H1 (cell line): ENCODE measurements at regions not wholly inside any gene's neighbourhood (a gene's known extent, or its start where the extent isn't known, plus 50 kb on each side); places are given as distances from the start of the nearest gene placed in this dataset.

ENCODE experiments used
- POLR2A ChIP-seq, 2 experiments: IDR thresholded peaks; 1 replicate in 1 of 2; 2 replicates in 1 of 2; pipeline ENCODE4 v1.6.1; 2011; ENCODE audit warnings: low read depth in 2 of 2, low read length in 2 of 2, mild to moderate bottlenecking in 2 of 2; ENCODE audit errors: control extremely low read depth in 1 of 2
- SIX5 ChIP-seq: IDR thresholded peaks from 2 replicates; pipeline ENCODE4 v1.6.1; 2011; ENCODE audit warnings: mild to moderate bottlenecking, low read depth, low read length
- SRF ChIP-seq: IDR thresholded peaks from 2 replicates; pipeline ENCODE4 v1.6.1; 2011; ENCODE audit warnings: mild to moderate bottlenecking, low read depth, low read length, moderate library complexity

- no peak for TF ChIP-seq POLR2A (IDR thresholded peaks at IDR 0.05; ENCODE audit: control extremely low read depth in 1 of 2, low read depth in 2 of 2, low read length in 2 of 2)
- no peak for TF ChIP-seq SRF
- TF ChIP-seq SIX5: no peak
These were observed 275.6 kb downstream of the SH3GL2 start (continued) for GRCh38 chr9:17854487-17854886.
